Brain microvascular endothelial cell (primary cell): ENCODE measurements at regions not wholly inside any gene's neighbourhood (a gene's known extent, or its start where the extent isn't known, plus 50 kb on each side); places are given as distances from the start of the nearest gene placed in this dataset.
"Not testable (repeated sequence)": the region's sequence is repeated elsewhere in the genome, so short reads cannot be mapped to it uniquely, and the experiment has no call there.

Experiments used
- DNase-seq: peaks from one replicate; pipeline ENCODE4 v3.0.0-alpha.2; 2020
- H3K27ac ChIP-seq: fragments of 250-450 bp; sonication (Bioruptor Pico); 2 replicates; pipeline ENCODE4 v1.5.1; 2020; ENCODE audit warnings: mild to moderate bottlenecking, moderate library complexity
- H3K27me3 ChIP-seq: fragments of 250-450 bp; sonication (Bioruptor Pico); replicated peaks from 2 replicates; pipeline ENCODE4 v1.5.1; 2020; ENCODE audit warnings: mild to moderate bottlenecking
- H3K36me3 ChIP-seq: fragments of 250-450 bp; sonication (Bioruptor Pico); replicated peaks from 2 replicates; pipeline ENCODE4 v1.5.1; 2020; ENCODE audit warnings: mild to moderate bottlenecking
- H3K4me3 ChIP-seq: 2 replicates; pipeline ENCODE4 v1.5.1; 2011; ENCODE audit warnings: low read depth, mild to moderate bottlenecking, control low read depth, low read length, moderate library complexity
- in situ Hi-C: cut with HindIII; loops from 2 replicates; pipeline ENCODE4 v1.10.0; 2017; ENCODE audit warnings: low sequenced_read_pairs, low pct_ligation_motif_present
- TF ChIP-seq, protein P1 (sequence below): IDR thresholded peaks from 2 replicates; pipeline ENCODE4 v1.5.1; 2011; ENCODE audit warnings: low read depth, mild to moderate bottlenecking, moderate library complexity, low read length, control low read depth, inconsistent platforms; ENCODE audit errors: missing control alignments

DNA sequence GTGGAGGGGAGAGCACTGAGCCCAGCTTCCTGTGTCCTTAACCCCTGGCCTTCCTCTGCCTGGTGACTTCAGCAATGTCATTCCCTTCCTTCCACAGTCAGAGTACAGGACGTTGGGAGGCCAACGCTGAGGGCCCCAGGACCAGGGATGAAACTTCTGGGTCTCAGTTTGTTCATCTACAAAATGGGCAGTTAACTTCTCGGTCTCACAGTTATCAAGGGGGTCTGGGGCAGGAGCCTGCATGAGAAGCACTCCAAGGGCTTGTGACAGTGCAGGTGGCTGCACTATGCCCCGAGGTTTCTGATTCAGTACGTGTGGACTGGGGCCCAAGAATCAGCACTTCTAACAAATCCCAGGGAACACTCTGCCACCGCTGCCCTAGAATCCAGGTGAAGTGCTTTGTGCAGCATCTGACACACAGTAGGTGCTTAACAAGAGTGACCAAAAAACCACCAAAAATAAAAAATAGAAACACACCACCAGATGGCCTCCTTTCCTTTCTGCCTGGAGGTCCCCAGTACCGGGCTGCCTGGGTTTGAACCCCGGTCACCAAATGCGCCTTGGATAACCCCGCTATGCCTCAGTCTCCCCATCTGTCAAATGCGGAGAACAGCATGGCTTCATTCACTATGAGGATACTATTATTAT, 80.4 kb downstream of the RFLNA start:
- Histone ChIP-seq H3K36me3 (peaks cover 78% of the 10 kb centered on the region), H3K27me3 (no peaks in the 10 kb centered on the region), H3K27ac (no peak overlapping the region), H3K4me3 (no peak overlapping the region)
- TF ChIP-seq, protein P1, sequence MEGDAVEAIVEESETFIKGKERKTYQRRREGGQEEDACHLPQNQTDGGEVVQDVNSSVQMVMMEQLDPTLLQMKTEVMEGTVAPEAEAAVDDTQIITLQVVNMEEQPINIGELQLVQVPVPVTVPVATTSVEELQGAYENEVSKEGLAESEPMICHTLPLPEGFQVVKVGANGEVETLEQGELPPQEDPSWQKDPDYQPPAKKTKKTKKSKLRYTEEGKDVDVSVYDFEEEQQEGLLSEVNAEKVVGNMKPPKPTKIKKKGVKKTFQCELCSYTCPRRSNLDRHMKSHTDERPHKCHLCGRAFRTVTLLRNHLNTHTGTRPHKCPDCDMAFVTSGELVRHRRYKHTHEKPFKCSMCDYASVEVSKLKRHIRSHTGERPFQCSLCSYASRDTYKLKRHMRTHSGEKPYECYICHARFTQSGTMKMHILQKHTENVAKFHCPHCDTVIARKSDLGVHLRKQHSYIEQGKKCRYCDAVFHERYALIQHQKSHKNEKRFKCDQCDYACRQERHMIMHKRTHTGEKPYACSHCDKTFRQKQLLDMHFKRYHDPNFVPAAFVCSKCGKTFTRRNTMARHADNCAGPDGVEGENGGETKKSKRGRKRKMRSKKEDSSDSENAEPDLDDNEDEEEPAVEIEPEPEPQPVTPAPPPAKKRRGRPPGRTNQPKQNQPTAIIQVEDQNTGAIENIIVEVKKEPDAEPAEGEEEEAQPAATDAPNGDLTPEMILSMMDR, result peak; percentile 14
- in situ Hi-C loops, result loop anchor here (25.0 kb wide), 1 partner anchor 387 kb away; no protein-coding TSS in a partner anchor
- DNase-seq, result no peak

DNA sequence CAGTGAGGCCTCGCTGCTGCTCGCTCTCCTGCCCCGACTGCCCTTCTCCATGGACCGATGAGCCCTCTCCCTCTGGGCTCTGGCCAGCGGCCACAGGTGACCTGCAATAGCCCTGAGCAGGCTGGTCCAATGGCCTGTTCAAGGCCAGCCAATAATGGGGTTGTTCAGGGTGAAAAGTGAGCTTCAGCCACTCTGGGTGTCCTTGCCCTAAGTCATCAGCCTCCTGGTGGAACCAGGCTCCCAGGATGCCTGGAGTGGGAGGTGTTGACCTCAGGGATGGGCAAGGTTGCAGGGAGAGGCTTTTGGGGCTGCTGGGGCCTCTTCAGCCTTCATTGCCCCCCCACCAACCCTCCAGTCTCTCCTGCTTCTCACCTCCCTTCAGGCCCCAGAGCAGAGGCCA, 79.7 kb downstream of the RFLNA start:
- no peak overlapping the region for H3K27ac ChIP-seq
- TF ChIP-seq, protein P1, result no peak
- H3K4me3 ChIP-seq, result no peak overlapping the region
- in situ Hi-C loops, result no loop called here
- peaks cover 82% of the 10 kb centered on the region for H3K36me3 ChIP-seq
- H3K27me3 ChIP-seq, result no peaks in the 10 kb centered on the region
- no peak for DNase-seq

DNA sequence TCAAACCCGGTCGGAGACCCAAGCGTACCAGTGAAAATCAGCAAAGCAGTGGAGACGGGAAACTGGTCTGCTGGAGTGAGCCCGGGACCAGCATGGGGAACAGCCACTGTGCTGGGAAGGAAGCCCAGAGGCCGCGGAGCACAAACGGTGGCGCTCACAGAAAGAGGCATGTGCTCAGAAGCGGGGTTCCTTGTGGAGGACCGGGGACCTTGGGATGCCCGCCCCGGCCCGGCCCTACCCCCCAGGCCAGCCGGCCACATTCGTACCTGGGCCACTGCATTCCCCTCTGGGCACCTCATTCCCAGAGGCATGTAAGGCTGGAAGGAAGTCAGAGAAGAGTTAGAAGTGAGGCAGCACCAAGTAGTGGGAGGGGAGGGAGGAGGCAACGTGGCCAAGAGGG, 79.3 kb downstream of the RFLNA start:
- Histone ChIP-seq H3K27ac (no peak overlapping the region), H3K4me3 (no peak overlapping the region), H3K36me3 (peaks cover 80% of the 10 kb centered on the region), H3K27me3 (no peaks in the 10 kb centered on the region)
- in situ Hi-C loops, result no loop called here
- TF ChIP-seq, protein P1, result no peak
- no peak for DNase-seq

DNA sequence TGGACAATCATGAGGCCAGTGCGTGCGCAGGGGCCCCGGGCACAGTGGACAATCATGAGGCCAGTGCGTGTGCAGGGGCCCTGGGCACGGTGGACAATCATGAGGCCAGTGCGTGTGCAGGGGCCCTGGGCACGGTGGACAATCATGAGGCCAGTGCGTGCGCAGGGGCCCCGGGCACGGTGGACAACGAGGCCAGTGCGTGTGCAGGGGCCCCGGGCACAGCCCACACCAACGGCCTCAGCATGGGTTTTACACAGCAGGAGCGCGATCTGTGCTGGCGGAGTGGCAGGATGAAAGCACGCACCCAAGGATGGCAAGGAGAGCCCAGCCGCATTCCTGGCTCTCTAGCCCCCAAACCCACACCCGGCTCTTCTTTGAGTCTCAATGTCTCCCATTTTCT, 78.8 kb downstream of the RFLNA start:
- H3K27me3 ChIP-seq, H3K4me3 ChIP-seq: not testable (repeated sequence)
- peaks cover 80% of the 10 kb centered on the region for H3K36me3 ChIP-seq

GRCh38 chr12:124372831-124373230, 77.9 kb downstream of the RFLNA start:
- Histone ChIP-seq H3K27ac (no peak overlapping the region), H3K27me3 (no peaks in the 10 kb centered on the region), H3K4me3 (no peak overlapping the region), H3K36me3 (peaks cover 82% of the 10 kb centered on the region)
- no peak for DNase-seq
- in situ Hi-C loops, result no loop called here
- TF ChIP-seq, protein P1, result no peak

More for the DNA sequence above, 78.8 kb downstream of the RFLNA start:
- DNase-seq, in situ Hi-C loops, H3K27ac ChIP-seq: not testable (repeated sequence)

- DNase-seq, result no peak
- Histone ChIP-seq H3K4me3 (no peak overlapping the region), H3K27me3 (no peaks in the 10 kb centered on the region), H3K36me3 (peaks cover 84% of the 10 kb centered on the region), H3K27ac (no peak overlapping the region)
- TF ChIP-seq, protein P1, result peak; percentile 13
- in situ Hi-C loops, result no loop called here
Measured at GRCh38 chr12:124371970-124372555, 77.2 kb downstream of the RFLNA start.
